ENCODE measurements at regions not wholly inside any gene's neighbourhood (a gene's known extent, or its start where the extent isn't known, plus 50 kb on each side); places are given as distances from the start of the nearest gene placed in this dataset.
A peak's percentile ranks its signal among the peaks of the same experiment; 100 is the strongest.

- Histone ChIP-seq H3K9ac (ENCODE audit: low read length) (no peak overlapping the region), H3K36me3 (ENCODE audit: control insufficient read depth, insufficient read depth, low read length, severe bottlenecking) (no peaks in the 10 kb centered on the region), H3K4me3 (ENCODE audit: low read length) (peak overlapping the region; percentile 20), H3K27me3 (replicated peaks; ENCODE audit: control insufficient read depth, insufficient read depth, low read length) (no peaks in the 10 kb centered on the region), H3K9me3 (ENCODE audit: control insufficient read depth, low read length) (no peaks in the 10 kb centered on the region), H3K4me1 (ENCODE audit: control insufficient read depth, insufficient read depth, low read length) (peaks cover 22% of the 10 kb centered on the region)
- peak; percentile 35 for DNase-seq (ENCODE audit: low read depth)
Observed at GRCh38 chr7:80346704-80347103, 165.2 kb downstream of the GNAT3 start.

- H3K27me3 ChIP-seq (replicated peaks; ENCODE audit: control insufficient read depth, insufficient read depth, low read length): no peaks in the 10 kb centered on the region
- no peak overlapping the region for H3K9ac ChIP-seq (ENCODE audit: low read length)
- H3K36me3 ChIP-seq (ENCODE audit: control insufficient read depth, insufficient read depth, low read length, severe bottlenecking): no peaks in the 10 kb centered on the region
- no peak overlapping the region for H3K4me3 ChIP-seq (ENCODE audit: low read length)
- DNase-seq (ENCODE audit: low read depth): no peak
- peaks cover 24% of the 10 kb centered on the region for H3K4me1 ChIP-seq (ENCODE audit: control insufficient read depth, insufficient read depth, low read length)
- no peaks in the 10 kb centered on the region for H3K9me3 ChIP-seq (ENCODE audit: control insufficient read depth, low read length)
Observed at GRCh38 chr7:80335511-80336231, 176.2 kb downstream of the GNAT3 start.

GRCh38 chr7:80334908-80335307, 177.0 kb downstream of the GNAT3 start:
- H3K36me3 ChIP-seq (ENCODE audit: control insufficient read depth, insufficient read depth, low read length, severe bottlenecking): no peaks in the 10 kb centered on the region
- no peaks in the 10 kb centered on the region for H3K27me3 ChIP-seq (replicated peaks; ENCODE audit: control insufficient read depth, insufficient read depth, low read length)
- H3K9me3 ChIP-seq (ENCODE audit: control insufficient read depth, low read length): no peaks in the 10 kb centered on the region
- H3K4me3 ChIP-seq (ENCODE audit: low read length): no peak overlapping the region
- DNase-seq (ENCODE audit: low read depth): peak; percentile 38
- no peak overlapping the region for H3K9ac ChIP-seq (ENCODE audit: low read length)
- H3K4me1 ChIP-seq (ENCODE audit: control insufficient read depth, insufficient read depth, low read length): peaks cover 32% of the 10 kb centered on the region

- peaks cover 33% of the 10 kb centered on the region for H3K4me1 ChIP-seq (ENCODE audit: control insufficient read depth, insufficient read depth, low read length)
- no peak for DNase-seq (ENCODE audit: low read depth)
- no peaks in the 10 kb centered on the region for H3K36me3 ChIP-seq (ENCODE audit: control insufficient read depth, insufficient read depth, low read length, severe bottlenecking)
- H3K4me3 ChIP-seq (ENCODE audit: low read length): no peak overlapping the region
- H3K9ac ChIP-seq (ENCODE audit: low read length): no peak overlapping the region
- H3K27me3 ChIP-seq (replicated peaks; ENCODE audit: control insufficient read depth, insufficient read depth, low read length): no peaks in the 10 kb centered on the region
- H3K9me3 ChIP-seq (ENCODE audit: control insufficient read depth, low read length): no peaks in the 10 kb centered on the region
Observed at GRCh38 chr7:80334196-80334595, 177.7 kb downstream of the GNAT3 start.

GRCh38 chr7:80333040-80333439, 178.8 kb downstream of the GNAT3 start:
- Histone ChIP-seq H3K27me3 (replicated peaks; ENCODE audit: control insufficient read depth, insufficient read depth, low read length) (no peaks in the 10 kb centered on the region), H3K4me3 (ENCODE audit: low read length) (no peak overlapping the region), H3K36me3 (ENCODE audit: control insufficient read depth, insufficient read depth, low read length, severe bottlenecking) (no peaks in the 10 kb centered on the region), H3K4me1 (ENCODE audit: control insufficient read depth, insufficient read depth, low read length) (peaks cover 33% of the 10 kb centered on the region), H3K9me3 (ENCODE audit: control insufficient read depth, low read length) (no peaks in the 10 kb centered on the region), H3K9ac (ENCODE audit: low read length) (no peak overlapping the region)
- no peak for DNase-seq (ENCODE audit: low read depth)

GRCh38 chr7:80330434-80330833, 181.4 kb downstream of the GNAT3 start:
- Histone ChIP-seq H3K4me1 (ENCODE audit: control insufficient read depth, insufficient read depth, low read length) (peaks cover 27% of the 10 kb centered on the region), H3K9me3 (ENCODE audit: control insufficient read depth, low read length) (no peaks in the 10 kb centered on the region), H3K4me3 (ENCODE audit: low read length) (no peak overlapping the region), H3K27me3 (replicated peaks; ENCODE audit: control insufficient read depth, insufficient read depth, low read length) (no peaks in the 10 kb centered on the region), H3K9ac (ENCODE audit: low read length) (no peak overlapping the region), H3K36me3 (ENCODE audit: control insufficient read depth, insufficient read depth, low read length, severe bottlenecking) (no peaks in the 10 kb centered on the region)
- peak; percentile 60 for DNase-seq (ENCODE audit: low read depth)

GRCh38 chr7:80324032-80324431, 187.8 kb downstream of the GNAT3 start:
- Histone ChIP-seq H3K27me3 (replicated peaks; ENCODE audit: control insufficient read depth, insufficient read depth, low read length) (no peaks in the 10 kb centered on the region), H3K4me1 (ENCODE audit: control insufficient read depth, insufficient read depth, low read length) (peaks cover 5% of the 10 kb centered on the region), H3K9me3 (ENCODE audit: control insufficient read depth, low read length) (no peaks in the 10 kb centered on the region), H3K9ac (ENCODE audit: low read length) (no peak overlapping the region), H3K4me3 (ENCODE audit: low read length) (no peak overlapping the region), H3K36me3 (ENCODE audit: control insufficient read depth, insufficient read depth, low read length, severe bottlenecking) (no peaks in the 10 kb centered on the region)
- DNase-seq (ENCODE audit: low read depth): peak; percentile 14

- Histone ChIP-seq H3K9ac (ENCODE audit: low read length) (no peak overlapping the region), H3K4me1 (ENCODE audit: control insufficient read depth, insufficient read depth, low read length) (peaks cover 5% of the 10 kb centered on the region), H3K27me3 (replicated peaks; ENCODE audit: control insufficient read depth, insufficient read depth, low read length) (no peaks in the 10 kb centered on the region), H3K36me3 (ENCODE audit: control insufficient read depth, insufficient read depth, low read length, severe bottlenecking) (no peaks in the 10 kb centered on the region), H3K4me3 (ENCODE audit: low read length) (no peak overlapping the region), H3K9me3 (ENCODE audit: control insufficient read depth, low read length) (no peaks in the 10 kb centered on the region)
- DNase-seq (ENCODE audit: low read depth): no peak
Observed at GRCh38 chr7:80319461-80319860, 184.8 kb downstream of the GNAI1 start.

GRCh38 chr7:80318081-80318480, 183.4 kb downstream of the GNAI1 start:
- H3K4me1 ChIP-seq (ENCODE audit: control insufficient read depth, insufficient read depth, low read length): peaks cover 5% of the 10 kb centered on the region
- no peak overlapping the region for H3K9ac ChIP-seq (ENCODE audit: low read length)
- no peaks in the 10 kb centered on the region for H3K27me3 ChIP-seq (replicated peaks; ENCODE audit: control insufficient read depth, insufficient read depth, low read length)
- DNase-seq (ENCODE audit: low read depth): no peak
- H3K9me3 ChIP-seq (ENCODE audit: control insufficient read depth, low read length): no peaks in the 10 kb centered on the region
- H3K4me3 ChIP-seq (ENCODE audit: low read length): no peak overlapping the region
- no peaks in the 10 kb centered on the region for H3K36me3 ChIP-seq (ENCODE audit: control insufficient read depth, insufficient read depth, low read length, severe bottlenecking)

- Histone ChIP-seq H3K36me3 (ENCODE audit: control insufficient read depth, insufficient read depth, low read length, severe bottlenecking) (no peaks in the 10 kb centered on the region), H3K4me1 (ENCODE audit: control insufficient read depth, insufficient read depth, low read length) (peaks cover 5% of the 10 kb centered on the region), H3K4me3 (ENCODE audit: low read length) (no peak overlapping the region), H3K27me3 (replicated peaks; ENCODE audit: control insufficient read depth, insufficient read depth, low read length) (no peaks in the 10 kb centered on the region), H3K9me3 (ENCODE audit: control insufficient read depth, low read length) (no peaks in the 10 kb centered on the region), H3K9ac (ENCODE audit: low read length) (no peak overlapping the region)
- DNase-seq (ENCODE audit: low read depth): no peak
Observed at GRCh38 chr7:80316811-80317210, 182.2 kb downstream of the GNAI1 start.

- H3K4me3 ChIP-seq (ENCODE audit: low read length): no peak overlapping the region
- no peaks in the 10 kb centered on the region for H3K9me3 ChIP-seq (ENCODE audit: control insufficient read depth, low read length)
- H3K36me3 ChIP-seq (ENCODE audit: control insufficient read depth, insufficient read depth, low read length, severe bottlenecking): no peaks in the 10 kb centered on the region
- H3K27me3 ChIP-seq (replicated peaks; ENCODE audit: control insufficient read depth, insufficient read depth, low read length): no peaks in the 10 kb centered on the region
- no peak for DNase-seq (ENCODE audit: low read depth)
- H3K9ac ChIP-seq (ENCODE audit: low read length): no peak overlapping the region
- no peaks in the 10 kb centered on the region for H3K4me1 ChIP-seq (ENCODE audit: control insufficient read depth, insufficient read depth, low read length)
Observed at GRCh38 chr7:80313716-80314115, 179.1 kb downstream of the GNAI1 start.

- no peak for DNase-seq (ENCODE audit: low read depth)
- H3K9ac ChIP-seq (ENCODE audit: low read length): no peak overlapping the region
- H3K4me3 ChIP-seq (ENCODE audit: low read length): no peak overlapping the region
- no peaks in the 10 kb centered on the region for H3K27me3 ChIP-seq (replicated peaks; ENCODE audit: control insufficient read depth, insufficient read depth, low read length)
- H3K9me3 ChIP-seq (ENCODE audit: control insufficient read depth, low read length): no peaks in the 10 kb centered on the region
- no peaks in the 10 kb centered on the region for H3K36me3 ChIP-seq (ENCODE audit: control insufficient read depth, insufficient read depth, low read length, severe bottlenecking)
- H3K4me1 ChIP-seq (ENCODE audit: control insufficient read depth, insufficient read depth, low read length): no peaks in the 10 kb centered on the region
Observed at GRCh38 chr7:80313067-80313626, 178.5 kb downstream of the GNAI1 start.

Measured in adipocyte (in vitro differentiated cells).